ENCODE measurements at regions not wholly inside any gene's neighbourhood (a gene's known extent, or its start where the extent isn't known, plus 50 kb on each side); places are given as distances from the start of the nearest gene placed in this dataset.

DNA sequence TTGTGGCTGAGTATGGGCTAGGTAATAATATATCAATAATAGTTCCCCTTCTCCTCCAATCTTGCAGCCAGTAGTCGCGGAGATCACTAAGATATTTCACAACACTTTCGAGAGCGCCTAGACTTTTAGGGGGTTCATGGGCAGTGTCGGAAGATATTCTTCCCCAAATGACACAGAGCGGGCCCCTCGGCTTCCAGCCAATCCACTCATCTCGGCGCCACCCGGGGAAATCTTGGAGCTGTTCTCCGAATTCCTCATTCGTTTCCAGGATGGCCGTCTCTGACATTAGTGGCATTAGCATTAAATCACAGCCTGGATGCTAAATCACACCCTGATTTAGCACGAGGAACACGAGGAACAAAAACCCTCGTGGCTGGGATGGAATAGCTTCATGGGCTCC lies 437.7 kb downstream of the ZNF516 start:
- no peaks in the 10 kb centered on the region for H3K36me3 ChIP-seq
- H3K27me3 Mint-ChIP-seq (ENCODE audit: insufficient read depth, low read depth) = peaks cover 4% of the 10 kb centered on the region
- H3K4me1 Mint-ChIP-seq = peaks cover 4% of the 10 kb centered on the region
- no peaks in the 10 kb centered on the region for H3K9me3 ChIP-seq (ENCODE audit: low read depth)
- TF ChIP-seq EZH2 (IDR thresholded peaks at IDR 0.05) (no peak), EZH2phosphoT487 (IDR thresholded peaks at IDR 0.05) (no peak)
- TF ChIP-seq, protein P1, sequence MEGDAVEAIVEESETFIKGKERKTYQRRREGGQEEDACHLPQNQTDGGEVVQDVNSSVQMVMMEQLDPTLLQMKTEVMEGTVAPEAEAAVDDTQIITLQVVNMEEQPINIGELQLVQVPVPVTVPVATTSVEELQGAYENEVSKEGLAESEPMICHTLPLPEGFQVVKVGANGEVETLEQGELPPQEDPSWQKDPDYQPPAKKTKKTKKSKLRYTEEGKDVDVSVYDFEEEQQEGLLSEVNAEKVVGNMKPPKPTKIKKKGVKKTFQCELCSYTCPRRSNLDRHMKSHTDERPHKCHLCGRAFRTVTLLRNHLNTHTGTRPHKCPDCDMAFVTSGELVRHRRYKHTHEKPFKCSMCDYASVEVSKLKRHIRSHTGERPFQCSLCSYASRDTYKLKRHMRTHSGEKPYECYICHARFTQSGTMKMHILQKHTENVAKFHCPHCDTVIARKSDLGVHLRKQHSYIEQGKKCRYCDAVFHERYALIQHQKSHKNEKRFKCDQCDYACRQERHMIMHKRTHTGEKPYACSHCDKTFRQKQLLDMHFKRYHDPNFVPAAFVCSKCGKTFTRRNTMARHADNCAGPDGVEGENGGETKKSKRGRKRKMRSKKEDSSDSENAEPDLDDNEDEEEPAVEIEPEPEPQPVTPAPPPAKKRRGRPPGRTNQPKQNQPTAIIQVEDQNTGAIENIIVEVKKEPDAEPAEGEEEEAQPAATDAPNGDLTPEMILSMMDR (IDR thresholded peaks at IDR 0.05) = no peak
- no peaks in the 10 kb centered on the region for H3K4me1 ChIP-seq
- H3K27ac Mint-ChIP-seq = no peak overlapping the region
- DNase-seq (ENCODE audit: low spot score) = no peak
- H3K27me3 ChIP-seq = no peaks in the 10 kb centered on the region
- no peaks in the 10 kb centered on the region for H3F3A ChIP-seq (ENCODE audit: low read depth)
- H3K9me3 Mint-ChIP-seq = no peaks in the 10 kb centered on the region
- no peak overlapping the region for H3K4me2 ChIP-seq
- no peaks in the 10 kb centered on the region for H4K20me1 ChIP-seq (ENCODE audit: low read depth)
- no peak overlapping the region for H2AFZ ChIP-seq (replicated peaks)
- H3K36me3 Mint-ChIP-seq = no peaks in the 10 kb centered on the region
- no peaks in the 10 kb centered on the region for H3K79me2 ChIP-seq (ENCODE audit: low read depth)
- H3K9ac ChIP-seq = no peak overlapping the region
- H3K4me3 ChIP-seq = no peak overlapping the region
- H3K27ac ChIP-seq = no peak overlapping the region
- no peak overlapping the region for H3K4me3 Mint-ChIP-seq

DNA sequence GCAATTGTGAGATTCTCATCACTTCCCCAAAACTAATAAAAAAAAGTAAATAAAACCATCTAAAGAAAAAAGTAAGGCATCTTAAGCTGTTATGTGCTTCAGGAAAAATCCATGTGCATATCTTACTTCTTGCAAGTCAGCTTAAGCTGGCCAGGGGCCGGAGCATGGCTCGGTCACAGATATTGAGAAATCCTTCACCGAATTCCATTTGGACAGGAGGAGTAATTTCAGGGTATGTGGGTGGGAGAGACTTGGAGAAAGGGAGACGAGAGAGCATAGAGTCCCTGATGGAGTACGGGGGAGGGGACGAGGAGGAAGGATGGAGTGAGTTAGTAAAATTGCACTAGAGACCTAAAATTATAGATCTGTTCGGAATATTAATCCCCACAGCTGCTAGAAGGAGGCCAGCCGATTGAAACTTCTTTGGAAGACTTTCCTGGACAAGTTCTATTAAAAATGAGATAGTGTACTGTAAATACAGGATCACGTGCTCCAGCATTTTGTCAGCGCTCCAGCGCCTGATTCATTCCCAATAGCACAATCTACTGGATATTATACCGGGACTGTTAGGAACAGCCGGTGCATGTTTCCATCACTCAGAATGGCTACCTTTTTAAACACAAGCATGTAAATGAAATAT lies 438.5 kb downstream of the ZNF516 start:
- no peaks in the 10 kb centered on the region for H3F3A ChIP-seq (ENCODE audit: low read depth)
- Mint-ChIP-seq H3K27ac (no peak overlapping the region), H3K4me3 (no peak overlapping the region), H3K9me3 (no peaks in the 10 kb centered on the region), H3K4me1 (peaks cover 4% of the 10 kb centered on the region), H3K27me3 (ENCODE audit: insufficient read depth, low read depth) (peaks cover 4% of the 10 kb centered on the region), H3K36me3 (no peaks in the 10 kb centered on the region)
- no peak overlapping the region for H3K4me2 ChIP-seq
- H3K4me1 ChIP-seq = no peaks in the 10 kb centered on the region
- no peak overlapping the region for H3K9ac ChIP-seq
- no peak for DNase-seq (ENCODE audit: low spot score)
- TF ChIP-seq, protein P1 (IDR thresholded peaks at IDR 0.05) = no peak
- no peak for TF ChIP-seq EZH2 (IDR thresholded peaks at IDR 0.05)
- TF ChIP-seq EZH2phosphoT487 (IDR thresholded peaks at IDR 0.05) = no peak
- H3K27me3 ChIP-seq = no peaks in the 10 kb centered on the region
- no peaks in the 10 kb centered on the region for H4K20me1 ChIP-seq (ENCODE audit: low read depth)
- H2AFZ ChIP-seq (replicated peaks) = no peak overlapping the region
- H3K27ac ChIP-seq = no peak overlapping the region
- no peaks in the 10 kb centered on the region for H3K79me2 ChIP-seq (ENCODE audit: low read depth)
- H3K4me3 ChIP-seq = no peak overlapping the region
- H3K9me3 ChIP-seq (ENCODE audit: low read depth) = no peaks in the 10 kb centered on the region
- H3K36me3 ChIP-seq = no peaks in the 10 kb centered on the region

DNA sequence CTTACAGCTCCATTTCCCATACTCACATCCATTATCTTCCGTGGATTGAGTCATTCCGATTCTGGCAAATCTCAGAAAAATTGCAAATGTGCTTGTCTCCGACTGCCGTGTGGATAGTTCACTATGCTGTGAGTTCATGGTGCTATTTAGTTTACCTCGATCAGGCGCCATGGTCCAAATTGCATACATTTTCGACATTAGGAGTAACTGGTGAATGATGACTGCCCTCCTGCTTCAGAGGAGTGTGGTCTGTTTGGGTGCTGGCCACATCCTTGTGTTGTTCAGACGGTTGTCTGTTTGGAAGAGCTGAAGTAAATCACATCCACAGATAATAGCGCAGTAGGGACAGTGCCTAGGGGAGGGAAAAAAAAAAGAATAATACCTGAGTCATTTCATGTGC lies 439.5 kb downstream of the ZNF516 start:
- Histone ChIP-seq H4K20me1 (ENCODE audit: low read depth) (no peaks in the 10 kb centered on the region), H3K4me1 (no peaks in the 10 kb centered on the region), H3K4me2 (no peak overlapping the region), H3F3A (ENCODE audit: low read depth) (no peaks in the 10 kb centered on the region), H2AFZ (replicated peaks) (no peak overlapping the region), H3K36me3 (no peaks in the 10 kb centered on the region), H3K9ac (no peak overlapping the region), H3K27ac (no peak overlapping the region), H3K9me3 (ENCODE audit: low read depth) (no peaks in the 10 kb centered on the region), H3K4me3 (no peak overlapping the region), H3K79me2 (ENCODE audit: low read depth) (no peaks in the 10 kb centered on the region), H3K27me3 (no peaks in the 10 kb centered on the region)
- TF ChIP-seq EZH2phosphoT487 (IDR thresholded peaks at IDR 0.05) (no peak), EZH2 (IDR thresholded peaks at IDR 0.05) (no peak)
- TF ChIP-seq, protein P1 (IDR thresholded peaks at IDR 0.05) = no peak
- peaks cover 4% of the 10 kb centered on the region for H3K4me1 Mint-ChIP-seq
- H3K27ac Mint-ChIP-seq = no peak overlapping the region
- H3K4me3 Mint-ChIP-seq = no peak overlapping the region
- H3K27me3 Mint-ChIP-seq (ENCODE audit: insufficient read depth, low read depth) = peaks cover 4% of the 10 kb centered on the region
- DNase-seq (ENCODE audit: low spot score) = no peak
- no peaks in the 10 kb centered on the region for H3K36me3 Mint-ChIP-seq
- H3K9me3 Mint-ChIP-seq = no peaks in the 10 kb centered on the region
